Mesenteric fat pad (tissue), 1 donor: ENCODE measurements at regions not wholly inside any gene's neighbourhood (a gene's known extent, or its start where the extent isn't known, plus 50 kb on each side); places are given as distances from the start of the nearest gene placed in this dataset.

ENCODE experiments used
- DNase-seq: peaks from one replicate; pipeline ENCODE4 v3.0.0-alpha.2; 2020; ENCODE audit warnings: low spot score
- donor health status: DM: yes; HTN: yes; CAD: no.

- no peak for DNase-seq
These were observed 539.8 kb upstream of the RAB6C start for GRCh38 chr2:129439406-129440302.

GRCh38 chr2:129441610-129442009 lies 537.9 kb upstream of the RAB6C start:
- no peak for DNase-seq

GRCh38 chr2:129443235-129443864 lies 536.1 kb upstream of the RAB6C start:
- DNase-seq: no peak

- no peak for DNase-seq
These were observed 535.4 kb upstream of the RAB6C start for GRCh38 chr2:129443865-129444739.

- DNase-seq: no peak
These were observed 534.7 kb upstream of the RAB6C start for GRCh38 chr2:129444751-129445150.

- DNase-seq: no peak
These were observed 522.8 kb upstream of the RAB6C start for GRCh38 chr2:129456691-129457090.

- no peak for DNase-seq
These were observed 522.1 kb upstream of the RAB6C start for GRCh38 chr2:129457277-129457818.

GRCh38 chr2:129458006-129458405 lies 521.5 kb upstream of the RAB6C start:
- no peak for DNase-seq

- DNase-seq: no peak
These were observed 521.0 kb upstream of the RAB6C start for GRCh38 chr2:129458436-129458835.

- DNase-seq: no peak
These were observed 520.1 kb upstream of the RAB6C start for GRCh38 chr2:129459200-129459876.

GRCh38 chr2:129459881-129460280 lies 519.6 kb upstream of the RAB6C start:
- DNase-seq: no peak

- no peak for DNase-seq
These were observed 518.9 kb upstream of the RAB6C start for GRCh38 chr2:129460299-129461198.

- no peak for DNase-seq
These were observed 517.1 kb upstream of the RAB6C start for GRCh38 chr2:129462349-129462748.

- no peak for DNase-seq
These were observed 516.5 kb upstream of the RAB6C start for GRCh38 chr2:129462967-129463366.

- no peak for DNase-seq
These were observed 515.4 kb upstream of the RAB6C start for GRCh38 chr2:129464036-129464435.

- DNase-seq: no peak
These were observed 514.8 kb upstream of the RAB6C start for GRCh38 chr2:129464631-129465030.

- no peak for DNase-seq
These were observed 514.4 kb upstream of the RAB6C start for GRCh38 chr2:129465045-129465444.

- no peak for DNase-seq
These were observed 513.1 kb upstream of the RAB6C start for GRCh38 chr2:129466389-129466788.

GRCh38 chr2:129467012-129467779 lies 512.3 kb upstream of the RAB6C start:
- DNase-seq: no peak
